NOMO-1 (cell line): ENCODE measurements at regions not wholly inside any gene's neighbourhood (a gene's known extent, or its start where the extent isn't known, plus 50 kb on each side); places are given as distances from the start of the nearest gene placed in this dataset.
"Not testable (repeated sequence)": the region's sequence is repeated elsewhere in the genome, so short reads cannot be mapped to it uniquely, and the experiment has no call there.

Source experiments
- DNase-seq, 2 experiments: peaks; one replicate each; lab custom pipeline; 2025; ENCODE audit not compliant: unreplicated experiment in 2 of 2; lab: John Stamatoyannopoulos, UW

GRCh38 chr2:146405402-146406309 is 1439.2 kb upstream of the ACVR2A start:
- not testable (repeated sequence) for DNase-seq

- not testable (repeated sequence) for DNase-seq
Measured at GRCh38 chr2:146403546-146404160, 1441.2 kb upstream of the ACVR2A start.

- no peak for DNase-seq
Measured at GRCh38 chr2:146392631-146393030, 1452.2 kb upstream of the ACVR2A start.

- DNase-seq: peak; percentile 46 to 78
Measured at GRCh38 chr2:146392186-146392585, 1452.6 kb upstream of the ACVR2A start.

GRCh38 chr2:146388757-146389156 is 1456.1 kb upstream of the ACVR2A start:
- DNase-seq: no peak

GRCh38 chr2:146386096-146386495 is 1458.7 kb upstream of the ACVR2A start:
- DNase-seq: no peak

GRCh38 chr2:146385031-146385430 is 1459.8 kb upstream of the ACVR2A start:
- peak in 1 of 2 experiments; percentile 68 for DNase-seq

GRCh38 chr2:146376511-146377064 is 1468.2 kb upstream of the ACVR2A start:
- DNase-seq: no peak

GRCh38 chr2:146374505-146374904 is 1470.3 kb upstream of the ACVR2A start:
- no peak for DNase-seq

- not testable (repeated sequence) for DNase-seq
Measured at GRCh38 chr2:146371364-146371763, 1473.5 kb upstream of the ACVR2A start.

- no peak for DNase-seq
Measured at GRCh38 chr2:146370826-146371225, 1474.0 kb upstream of the ACVR2A start.

GRCh38 chr2:146366276-146366675 is 1478.6 kb upstream of the ACVR2A start:
- DNase-seq: no peak

- no peak for DNase-seq
Measured at GRCh38 chr2:146365041-146365440, 1479.8 kb upstream of the ACVR2A start.

- DNase-seq: no peak
Measured at GRCh38 chr2:146363731-146364130, 1481.1 kb upstream of the ACVR2A start.

- no peak for DNase-seq
Measured at GRCh38 chr2:146351689-146352088, 1493.1 kb upstream of the ACVR2A start.

GRCh38 chr2:146349334-146349733 is 1495.5 kb upstream of the ACVR2A start:
- no peak for DNase-seq

- DNase-seq: no peak
Measured at GRCh38 chr2:146324951-146325350, 1519.9 kb upstream of the ACVR2A start.

GRCh38 chr2:146323564-146323963 is 1521.3 kb upstream of the ACVR2A start:
- no peak for DNase-seq

- DNase-seq: no peak
Measured at GRCh38 chr2:146321175-146321574, 1523.7 kb upstream of the ACVR2A start.

GRCh38 chr2:146317959-146318358 is 1526.9 kb upstream of the ACVR2A start:
- peak; percentile 23 to 41 for DNase-seq

- DNase-seq: peak; percentile 7 to 47
Measured at GRCh38 chr2:146312899-146313298, 1531.9 kb upstream of the ACVR2A start.

- DNase-seq: no peak
Measured at GRCh38 chr2:146305164-146305563, 1539.7 kb upstream of the ACVR2A start.
